ENCODE measurements at regions not wholly inside any gene's neighbourhood (a gene's known extent, or its start where the extent isn't known, plus 50 kb on each side); places are given as distances from the start of the nearest gene placed in this dataset.

GRCh38 chr12:91273560-91273959 lies 90.9 kb upstream of the DCN start:
- no peaks in the 10 kb centered on the region for H3K4me1 ChIP-seq
- no peaks in the 10 kb centered on the region for H3K9me3 ChIP-seq
- H3K36me3 ChIP-seq: no peaks in the 10 kb centered on the region
- TF ChIP-seq, protein P1, sequence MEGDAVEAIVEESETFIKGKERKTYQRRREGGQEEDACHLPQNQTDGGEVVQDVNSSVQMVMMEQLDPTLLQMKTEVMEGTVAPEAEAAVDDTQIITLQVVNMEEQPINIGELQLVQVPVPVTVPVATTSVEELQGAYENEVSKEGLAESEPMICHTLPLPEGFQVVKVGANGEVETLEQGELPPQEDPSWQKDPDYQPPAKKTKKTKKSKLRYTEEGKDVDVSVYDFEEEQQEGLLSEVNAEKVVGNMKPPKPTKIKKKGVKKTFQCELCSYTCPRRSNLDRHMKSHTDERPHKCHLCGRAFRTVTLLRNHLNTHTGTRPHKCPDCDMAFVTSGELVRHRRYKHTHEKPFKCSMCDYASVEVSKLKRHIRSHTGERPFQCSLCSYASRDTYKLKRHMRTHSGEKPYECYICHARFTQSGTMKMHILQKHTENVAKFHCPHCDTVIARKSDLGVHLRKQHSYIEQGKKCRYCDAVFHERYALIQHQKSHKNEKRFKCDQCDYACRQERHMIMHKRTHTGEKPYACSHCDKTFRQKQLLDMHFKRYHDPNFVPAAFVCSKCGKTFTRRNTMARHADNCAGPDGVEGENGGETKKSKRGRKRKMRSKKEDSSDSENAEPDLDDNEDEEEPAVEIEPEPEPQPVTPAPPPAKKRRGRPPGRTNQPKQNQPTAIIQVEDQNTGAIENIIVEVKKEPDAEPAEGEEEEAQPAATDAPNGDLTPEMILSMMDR (IDR thresholded peaks at IDR 0.05): no peak
- H3K27ac ChIP-seq: peak overlapping the region; percentile 0
- DNase-seq: no peak
- no peak overlapping the region for H3K9ac ChIP-seq (ENCODE audit: low read depth in 2 of 2, low read length in 2 of 2)
- H3K27me3 ChIP-seq: no peaks in the 10 kb centered on the region
- intact Hi-C loops (cut with DNase I): no loop called here
- no peak overlapping the region for H3K4me3 ChIP-seq

- Histone ChIP-seq H3K4me1 (no peaks in the 10 kb centered on the region), H3K27me3 (no peaks in the 10 kb centered on the region), H3K9ac (ENCODE audit: low read depth in 2 of 2, low read length in 2 of 2) (no peak overlapping the region), H3K9me3 (no peaks in the 10 kb centered on the region), H3K27ac (peak overlapping the region; percentile 9), H3K4me3 (no peak overlapping the region), H3K36me3 (no peaks in the 10 kb centered on the region)
- TF ChIP-seq, protein P1 (IDR thresholded peaks at IDR 0.05): no peak
- no peak for DNase-seq
- intact Hi-C loops (cut with DNase I): no loop called here
Observed at GRCh38 chr12:91272461-91273063, 89.9 kb upstream of the DCN start.

DNA sequence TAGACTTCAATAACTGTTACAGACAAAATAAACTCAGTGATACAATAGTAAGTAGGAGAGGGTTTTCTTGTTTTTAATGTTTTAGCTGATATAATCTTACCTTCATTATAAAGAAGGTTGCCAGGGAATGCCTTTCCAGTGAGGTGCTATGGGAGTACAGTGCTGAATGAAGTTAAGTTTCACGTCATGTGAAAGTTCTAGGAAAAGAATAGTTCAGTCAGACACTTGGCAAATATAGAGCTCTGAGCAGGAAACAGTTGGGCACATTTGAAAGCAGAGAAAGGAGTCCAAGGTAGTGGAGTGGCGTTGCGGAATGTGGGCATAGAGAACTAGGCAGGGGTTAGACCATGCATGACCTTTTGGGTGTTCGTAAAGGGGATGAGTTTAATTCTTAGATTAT lies 88.6 kb upstream of the DCN start:
- Histone ChIP-seq H3K4me3 (no peak overlapping the region), H3K27ac (no peak overlapping the region), H3K9ac (ENCODE audit: low read depth in 2 of 2, low read length in 2 of 2) (no peak overlapping the region), H3K9me3 (no peaks in the 10 kb centered on the region), H3K36me3 (no peaks in the 10 kb centered on the region), H3K4me1 (no peaks in the 10 kb centered on the region), H3K27me3 (no peaks in the 10 kb centered on the region)
- no peak for DNase-seq
- intact Hi-C loops (cut with DNase I): no loop called here
- TF ChIP-seq, protein P1 (IDR thresholded peaks at IDR 0.05): no peak

GRCh38 chr12:91267039-91267438 lies 84.4 kb upstream of the DCN start:
- H3K4me1 ChIP-seq: no peaks in the 10 kb centered on the region
- H3K27ac ChIP-seq: no peak overlapping the region
- no peaks in the 10 kb centered on the region for H3K36me3 ChIP-seq
- no peaks in the 10 kb centered on the region for H3K9me3 ChIP-seq
- H3K27me3 ChIP-seq: no peaks in the 10 kb centered on the region
- DNase-seq: no peak
- TF ChIP-seq, protein P1 (IDR thresholded peaks at IDR 0.05): no peak
- no peak overlapping the region for H3K4me3 ChIP-seq
- intact Hi-C loops (cut with DNase I): no loop called here
- no peak overlapping the region for H3K9ac ChIP-seq (ENCODE audit: low read depth in 2 of 2, low read length in 2 of 2)

DNA sequence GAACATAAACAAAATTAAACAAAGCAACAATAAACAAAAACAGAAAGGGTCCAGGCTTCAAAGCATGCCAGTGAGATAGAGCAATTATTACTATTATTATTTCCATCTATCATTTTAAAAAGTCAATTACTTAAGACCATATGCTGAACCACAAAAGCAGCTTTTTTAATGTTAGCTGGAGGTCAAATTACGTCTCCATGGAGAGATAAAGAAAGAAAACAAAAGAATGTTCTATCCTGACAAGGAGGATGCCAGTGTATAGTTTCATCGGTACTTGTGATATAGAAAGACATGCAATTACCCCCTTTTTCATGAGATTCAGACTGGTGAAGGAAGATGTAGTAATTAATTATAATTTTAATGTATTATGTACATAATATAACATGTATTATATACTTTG lies 81.6 kb upstream of the DCN start:
- TF ChIP-seq, protein P1 (IDR thresholded peaks at IDR 0.05): no peak
- DNase-seq: no peak
- Histone ChIP-seq H3K27me3 (no peaks in the 10 kb centered on the region), H3K27ac (no peak overlapping the region), H3K9ac (ENCODE audit: low read depth in 2 of 2, low read length in 2 of 2) (no peak overlapping the region), H3K36me3 (no peaks in the 10 kb centered on the region), H3K9me3 (no peaks in the 10 kb centered on the region), H3K4me3 (no peak overlapping the region), H3K4me1 (no peaks in the 10 kb centered on the region)
- intact Hi-C loops (cut with DNase I): no loop called here

All from colonic mucosa (tissue), 4 donors.